Pons (tissue), 1 donor: ENCODE measurements at regions not wholly inside any gene's neighbourhood (a gene's known extent, or its start where the extent isn't known, plus 50 kb on each side); places are given as distances from the start of the nearest gene placed in this dataset.
"Not testable (repeated sequence)": the region's sequence is repeated elsewhere in the genome, so short reads cannot be mapped to it uniquely, and the experiment has no call there.

Experiments used
- DNase-seq: peaks from one replicate; pipeline ENCODE4 v3.0.0-alpha.2; 2016; ENCODE audit warnings: low spot score

DNA sequence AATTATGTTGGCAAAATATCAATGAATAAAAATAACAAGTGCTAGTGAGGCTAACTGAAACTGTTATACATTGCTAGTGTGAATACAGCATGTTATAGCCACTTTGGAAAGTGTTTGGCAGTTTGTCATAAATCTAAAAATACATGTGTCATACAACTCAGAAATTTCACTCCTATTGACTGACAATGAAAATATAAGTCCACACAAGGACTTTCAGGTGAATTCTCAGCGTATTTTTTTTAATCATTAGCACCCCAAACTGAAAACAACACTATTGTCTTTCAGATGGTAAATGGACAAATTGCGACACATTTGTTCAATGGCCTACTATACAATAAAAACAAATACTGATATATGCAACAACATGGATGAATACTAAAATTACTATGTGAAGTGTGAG lies 884.8 kb downstream of the TRIB2 start:
- no peak for DNase-seq

DNA sequence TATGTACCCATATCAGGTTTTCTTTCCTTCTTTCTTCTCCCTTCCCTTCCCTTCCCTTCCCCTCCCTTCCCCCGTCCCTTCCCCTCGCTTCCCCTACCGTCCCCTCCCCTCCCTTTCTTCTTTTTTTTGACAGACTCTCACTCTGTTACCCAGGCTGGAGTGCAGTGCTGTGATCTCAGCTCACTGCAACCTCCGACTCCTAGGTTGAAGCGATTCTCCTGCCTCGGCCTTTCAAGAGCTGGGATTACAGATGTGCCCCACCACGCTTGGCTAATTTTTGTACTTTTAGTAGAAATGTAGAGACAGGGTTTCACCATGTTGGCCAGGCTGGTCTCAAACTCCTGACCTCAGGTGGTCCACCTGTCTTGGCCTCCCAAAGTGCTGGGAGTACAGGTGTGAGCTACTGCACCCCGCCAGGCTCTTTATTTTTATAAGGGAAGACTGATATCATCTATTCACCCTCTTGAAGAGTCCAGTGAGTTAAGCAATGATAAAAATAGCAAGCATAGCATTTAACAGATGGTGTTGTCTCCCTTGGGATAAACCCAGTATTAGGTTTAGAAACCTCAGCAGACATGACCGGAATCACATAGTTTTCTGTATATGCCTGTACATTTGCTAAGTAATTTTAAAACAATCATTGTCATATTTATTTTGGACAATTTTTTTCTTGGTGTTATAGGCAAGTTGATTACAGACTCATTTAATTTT lies 888.4 kb downstream of the TRIB2 start:
- DNase-seq = no peak

DNA sequence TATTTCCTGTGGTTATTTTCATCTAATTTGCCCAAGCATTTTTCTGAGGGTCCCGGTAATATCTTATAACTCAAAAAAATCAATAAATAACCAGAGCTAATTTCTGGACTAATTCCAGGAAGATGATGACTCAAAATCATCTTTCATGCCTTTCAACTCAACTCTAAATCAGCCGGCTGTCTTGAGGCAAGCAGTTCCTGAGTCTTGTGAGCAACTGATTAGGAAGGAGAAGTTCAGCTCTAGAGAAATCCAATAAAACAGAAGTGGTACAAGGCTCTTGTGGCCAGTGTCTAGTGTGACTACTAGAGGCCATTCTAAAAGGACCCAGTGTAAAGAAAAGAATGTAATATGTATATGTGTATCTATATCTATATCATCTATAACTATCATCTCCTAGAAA lies 890.4 kb downstream of the TRIB2 start:
- no peak for DNase-seq

DNA sequence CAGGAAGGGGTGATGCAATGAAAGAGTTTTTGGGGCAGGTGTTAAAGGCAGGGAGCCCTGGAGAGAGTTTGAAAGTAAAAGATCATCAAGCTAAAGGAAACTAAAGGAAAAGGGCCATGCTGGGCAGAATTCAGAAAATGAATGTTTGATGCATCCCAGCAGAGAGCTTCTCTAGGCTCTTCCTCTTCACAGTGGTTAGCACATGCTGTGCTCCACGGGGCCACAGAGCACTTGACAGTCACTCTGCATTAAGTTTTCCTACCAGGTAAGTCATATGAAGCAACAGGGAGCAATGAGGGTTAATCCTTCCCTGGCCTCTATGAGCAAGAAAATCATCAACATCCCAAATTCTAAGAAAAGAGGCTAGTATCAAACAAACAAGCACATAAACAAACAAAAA lies 895.2 kb downstream of the TRIB2 start:
- no peak for DNase-seq

DNA sequence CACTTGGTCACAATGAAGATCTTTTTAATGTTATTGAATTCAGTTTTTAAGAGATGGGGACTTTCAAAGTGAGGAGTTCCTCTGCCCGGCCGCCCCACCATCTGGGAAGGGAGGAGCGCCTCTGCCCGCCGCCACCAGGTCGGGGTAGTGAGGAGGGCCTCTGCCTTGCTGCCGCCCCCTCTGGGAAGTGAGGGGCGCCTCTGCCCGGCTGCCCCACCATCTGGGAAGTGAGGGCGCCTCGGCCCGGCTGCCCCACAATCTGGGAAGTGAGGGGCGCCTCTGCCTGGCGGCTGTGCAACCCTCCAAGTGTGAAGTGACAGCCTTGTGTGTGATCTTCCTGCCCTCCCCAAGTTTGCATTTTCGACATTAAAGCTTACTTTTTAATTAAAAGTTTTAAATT lies 899.3 kb downstream of the TRIB2 start:
- DNase-seq = no peak

DNA sequence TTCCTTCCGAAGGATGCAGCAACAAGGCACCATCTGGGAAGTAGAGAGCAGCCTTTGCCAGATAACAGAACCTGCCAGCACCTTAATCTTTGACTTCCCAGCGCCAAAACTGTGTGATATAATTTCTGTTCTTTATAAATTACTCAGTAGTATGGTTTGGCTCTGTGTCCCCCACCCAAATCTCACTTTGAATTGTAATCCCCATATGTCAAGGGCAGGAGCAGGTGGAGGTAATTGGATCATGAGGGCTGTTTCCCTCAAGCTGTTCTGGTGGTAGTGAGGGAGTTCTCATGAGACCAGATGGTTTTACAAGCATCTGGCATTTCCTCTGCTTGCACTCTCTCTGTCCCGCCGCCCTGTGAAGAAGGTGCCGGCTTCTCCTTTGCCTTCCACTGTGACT lies 899.9 kb downstream of the TRIB2 start:
- peak; percentile 10 for DNase-seq

DNA sequence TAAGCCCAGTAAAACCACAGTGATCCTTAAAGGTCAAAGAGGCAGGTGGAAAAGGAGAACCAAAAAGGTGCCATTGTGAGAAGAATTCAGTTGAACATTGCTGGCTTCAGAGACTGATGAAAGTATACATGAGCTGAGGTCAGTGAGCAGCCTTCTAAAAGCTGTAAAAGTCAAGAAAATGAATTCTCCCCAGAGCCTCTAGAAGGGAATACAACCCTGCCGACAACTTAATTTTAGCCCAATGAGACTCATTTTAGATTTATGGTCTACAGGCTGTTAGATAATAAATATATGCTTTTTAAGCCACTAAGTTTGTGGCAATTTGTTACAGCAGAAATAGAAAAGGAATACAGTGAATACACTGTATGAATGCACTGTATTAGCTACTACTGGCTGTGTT lies 911.4 kb downstream of the TRIB2 start:
- DNase-seq = no peak

DNA sequence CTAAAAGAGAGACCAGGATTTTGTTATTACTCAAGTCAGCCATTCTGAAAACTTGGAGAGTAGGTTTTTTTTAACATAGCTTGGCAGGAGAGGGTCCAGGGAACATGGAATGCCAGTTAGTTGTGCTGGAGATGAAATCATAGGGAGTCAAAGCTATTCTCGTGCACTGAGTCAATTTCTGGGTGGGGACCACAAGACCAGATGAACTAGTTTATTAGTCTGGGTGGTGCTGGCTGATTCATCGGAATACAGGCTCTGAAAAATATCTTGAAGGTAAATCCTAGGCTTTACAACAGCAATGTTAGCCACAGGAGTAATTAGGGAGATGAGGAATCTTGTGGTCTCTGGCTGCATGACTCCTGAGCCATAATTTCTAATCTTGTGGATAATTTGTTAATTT lies 921.4 kb downstream of the TRIB2 start:
- no peak for DNase-seq

DNA sequence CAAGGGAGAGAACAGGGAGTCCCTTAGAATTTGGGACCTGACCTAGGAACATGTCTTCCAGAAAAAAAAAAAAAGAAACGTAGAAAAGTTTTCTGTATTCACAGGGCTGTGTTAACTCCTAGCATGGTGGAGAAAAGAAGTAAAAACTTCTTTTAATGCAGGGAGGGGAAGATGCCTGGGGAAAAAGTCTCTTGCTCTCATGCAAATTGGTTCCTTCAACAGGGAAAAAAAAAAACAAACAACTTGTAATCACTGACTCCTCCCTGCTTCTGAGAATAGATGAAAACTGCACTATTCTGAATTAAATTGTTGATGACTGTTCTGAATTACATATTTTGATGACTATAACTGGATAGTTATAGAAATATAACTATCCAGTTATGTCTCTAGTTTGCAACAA lies 933.2 kb downstream of the TRIB2 start:
- no peak for DNase-seq

DNA sequence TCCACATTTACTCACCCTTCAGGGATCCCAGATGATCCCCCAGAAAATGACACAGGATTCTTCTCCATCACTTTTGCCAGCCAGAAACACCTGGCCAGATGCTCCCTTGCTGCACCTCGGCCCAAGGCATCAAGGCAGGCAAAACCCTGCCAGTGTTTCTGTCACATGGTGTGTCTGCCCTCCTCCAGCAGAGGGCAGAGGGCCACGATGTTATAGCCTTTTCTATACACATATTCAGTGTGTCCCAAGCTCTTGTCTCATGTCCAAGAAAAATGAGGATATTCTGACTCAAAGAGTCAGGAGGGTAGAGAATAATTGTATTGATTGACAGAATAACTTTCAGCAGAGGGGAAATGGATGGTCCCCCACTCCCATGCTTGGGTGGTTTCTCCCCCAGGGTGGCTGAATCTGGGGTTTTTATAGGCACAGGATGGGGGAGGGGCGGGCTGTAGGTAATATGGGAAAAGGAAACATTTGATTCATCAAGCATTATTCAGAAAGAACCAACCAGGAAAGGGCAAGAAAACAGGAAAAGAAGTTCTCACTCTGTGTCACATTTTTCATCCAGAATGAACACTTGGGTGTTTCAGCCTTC lies 933.9 kb downstream of the TRIB2 start:
- DNase-seq = no peak

DNA sequence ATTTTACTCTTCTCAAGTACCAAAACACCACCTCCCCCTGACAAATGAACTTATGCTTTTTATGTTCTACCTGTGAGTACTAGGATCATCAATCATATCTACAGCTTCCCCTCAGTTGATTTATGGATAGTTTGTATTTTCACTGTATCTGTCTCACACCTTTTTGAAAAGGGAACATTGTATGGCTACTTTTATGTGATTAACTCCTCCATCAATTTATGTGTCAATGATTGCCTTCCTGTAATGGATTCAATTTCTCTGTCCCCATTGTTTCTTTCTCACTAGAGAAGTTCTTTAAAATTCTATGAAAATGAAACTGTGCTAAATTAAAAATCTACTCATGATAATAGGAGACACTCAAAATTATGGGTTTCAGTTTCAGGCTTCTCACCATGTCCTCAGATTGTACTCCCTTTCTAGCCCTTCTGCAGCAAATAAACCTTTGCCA lies 935.0 kb downstream of the TRIB2 start:
- DNase-seq = no peak

DNA sequence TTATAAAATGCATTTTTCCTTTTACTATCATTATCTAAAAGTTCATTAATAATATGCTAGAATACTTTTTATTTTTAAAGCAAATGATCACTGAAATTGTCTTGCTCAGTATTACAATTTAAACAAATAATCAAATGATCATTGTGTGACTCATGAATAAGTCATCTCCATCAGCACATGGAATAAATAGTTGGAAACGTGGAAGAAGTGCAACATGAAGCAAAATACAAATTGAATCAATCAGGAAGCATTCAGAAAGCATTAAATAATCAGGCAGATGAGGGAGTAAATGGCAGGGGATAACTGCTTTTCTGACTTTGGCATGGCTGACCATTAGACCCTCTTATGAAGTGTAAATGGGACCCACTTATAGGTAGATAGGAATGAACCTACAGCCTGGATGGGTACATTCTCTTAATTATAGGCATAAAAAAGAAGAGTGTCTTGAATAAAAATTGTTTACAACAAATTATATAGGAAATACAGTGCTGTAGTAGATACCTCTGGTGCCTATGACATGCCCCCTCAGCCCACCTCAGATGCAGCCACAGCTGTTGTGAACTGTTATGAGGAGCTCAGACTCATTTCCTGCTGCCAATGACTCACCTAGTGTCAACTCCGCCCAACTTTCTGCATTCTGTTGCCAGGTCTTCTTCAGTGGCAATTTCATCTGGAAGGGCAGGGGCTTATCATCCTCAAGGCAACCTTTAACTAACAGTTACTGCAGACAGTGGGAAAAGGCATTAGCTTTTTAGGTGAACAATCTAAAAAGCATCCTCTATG lies 936.0 kb downstream of the TRIB2 start:
- no peak for DNase-seq

DNA sequence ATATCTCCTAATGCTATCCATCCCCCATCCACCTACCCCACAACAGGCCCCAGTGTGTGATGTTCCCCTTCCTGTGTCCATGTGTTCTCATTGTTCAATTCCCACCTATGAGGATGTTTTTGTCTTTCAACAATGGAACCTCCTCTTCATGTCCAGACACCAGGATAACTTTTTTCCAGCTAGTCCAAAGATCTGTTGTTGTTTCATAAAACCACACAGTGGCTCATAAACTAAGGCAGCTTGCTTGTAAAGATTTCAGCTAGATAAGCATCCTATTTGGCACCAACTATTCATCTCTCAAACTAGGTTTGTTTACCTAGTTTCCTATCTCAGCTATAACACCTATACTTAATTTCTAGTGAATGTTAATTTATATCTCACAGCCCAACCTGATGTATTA lies 937.7 kb downstream of the TRIB2 start:
- DNase-seq = no peak

DNA sequence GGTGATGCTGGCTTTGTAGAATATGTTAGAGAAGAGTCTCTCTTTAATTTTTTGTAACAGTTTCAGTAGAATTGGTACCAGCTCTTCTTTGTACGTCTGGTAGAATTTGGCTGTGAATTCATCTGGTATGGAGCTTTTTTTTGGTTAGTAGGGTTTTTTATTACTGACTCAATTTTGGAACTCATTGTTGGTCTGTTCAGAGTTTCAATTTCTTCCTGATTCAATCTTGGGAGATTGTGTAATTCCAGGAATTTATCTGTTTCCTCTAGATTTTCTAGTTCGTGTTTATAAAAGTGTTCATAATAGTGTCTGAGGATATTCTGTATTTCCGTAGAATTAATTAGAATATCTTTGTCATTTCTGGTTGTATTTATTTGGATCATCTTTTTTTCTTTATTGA lies 943.5 kb downstream of the TRIB2 start:
- DNase-seq = no peak

DNA sequence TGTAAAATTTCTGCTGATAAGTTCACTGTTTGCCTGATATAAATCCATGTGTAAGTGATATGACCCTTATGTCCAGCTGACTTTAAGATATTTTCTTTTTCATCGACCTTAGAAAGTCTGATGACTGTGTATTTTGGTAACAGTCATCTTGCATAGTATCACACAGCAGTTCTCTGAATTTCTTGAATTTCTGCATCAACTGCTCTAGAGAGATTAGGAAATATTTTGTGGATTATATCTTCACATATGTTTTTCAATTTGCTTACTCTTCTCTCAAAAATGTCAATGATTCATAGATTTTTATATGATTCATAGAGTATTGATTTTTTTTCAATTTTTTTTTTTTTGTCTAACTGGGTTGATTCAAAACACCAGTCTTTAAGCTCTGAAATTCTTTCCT lies 945.3 kb downstream of the TRIB2 start:
- DNase-seq = no peak

DNA sequence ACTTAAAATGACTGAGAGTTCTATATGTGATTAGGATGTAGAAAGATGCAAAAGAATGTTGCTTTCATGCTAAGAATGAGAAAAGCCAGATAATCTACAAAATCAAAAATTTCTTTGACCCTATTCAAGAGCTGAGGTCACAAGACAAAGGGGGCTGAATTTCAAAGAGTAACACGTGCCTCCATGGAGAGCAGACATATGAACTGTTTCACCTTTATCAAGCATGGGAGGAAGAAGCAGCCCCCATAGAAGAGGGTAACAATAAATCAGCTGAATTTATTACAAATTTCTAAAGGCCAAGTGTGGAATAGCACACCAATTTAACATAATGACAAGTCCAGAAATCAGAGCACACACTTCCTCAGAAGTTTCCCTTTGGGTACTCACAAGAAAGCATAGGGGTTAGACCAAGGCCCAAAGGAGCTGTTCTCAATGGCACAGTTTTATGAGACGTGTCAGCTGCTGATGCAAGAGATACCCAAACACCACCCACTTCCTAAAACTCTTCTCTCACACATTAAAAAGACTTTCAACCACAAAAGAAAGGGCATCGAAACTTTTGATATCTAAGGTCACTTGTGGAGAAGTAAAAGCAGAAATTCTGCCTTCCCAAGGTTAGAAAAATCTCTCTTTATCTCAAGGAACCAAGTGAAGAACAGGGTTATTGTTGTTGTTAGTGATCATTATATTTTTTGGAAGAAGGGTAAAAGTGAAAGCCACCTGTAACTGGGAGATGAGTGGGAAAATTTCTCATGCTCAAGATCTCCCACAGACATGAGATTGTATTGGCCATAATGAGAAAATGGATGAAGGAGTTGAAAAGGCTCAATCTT lies 950.1 kb downstream of the TRIB2 start:
- DNase-seq = no peak

DNA sequence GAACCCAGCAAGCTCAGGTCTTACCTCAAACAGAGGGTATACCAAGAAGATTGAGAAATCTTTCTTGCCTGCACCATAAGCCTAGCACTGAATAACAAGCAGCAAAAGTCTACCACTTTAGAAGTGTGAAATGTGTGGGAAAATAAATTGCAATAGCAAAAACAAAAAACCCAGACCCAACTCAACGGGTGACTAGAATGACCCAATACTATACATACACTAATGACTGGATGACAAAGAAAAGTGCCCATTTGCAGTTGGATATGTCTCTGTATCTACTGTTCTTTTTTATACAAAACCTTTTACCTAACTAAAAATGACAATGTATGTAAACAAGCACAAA lies 950.6 kb downstream of the TRIB2 start:
- no peak for DNase-seq

DNA sequence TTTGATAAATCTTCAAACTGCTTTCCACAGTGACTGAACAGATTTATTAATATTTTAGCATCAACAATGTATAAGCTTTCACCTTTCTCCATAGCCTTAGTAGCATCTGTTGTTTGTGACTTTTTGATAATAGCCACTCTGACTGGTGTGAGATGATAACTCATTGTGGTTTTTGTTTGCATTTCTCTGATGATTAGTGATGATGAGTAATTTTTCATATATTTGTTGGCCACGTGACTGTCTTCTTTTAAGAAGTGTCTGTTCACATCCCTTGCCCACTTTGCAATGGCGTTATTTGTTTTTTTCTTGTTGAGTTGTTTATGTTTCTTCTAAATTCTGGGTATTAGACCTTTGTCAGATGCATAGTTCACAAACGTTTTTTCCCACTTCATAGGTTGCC lies 952.9 kb downstream of the TRIB2 start:
- no peak for DNase-seq

DNA sequence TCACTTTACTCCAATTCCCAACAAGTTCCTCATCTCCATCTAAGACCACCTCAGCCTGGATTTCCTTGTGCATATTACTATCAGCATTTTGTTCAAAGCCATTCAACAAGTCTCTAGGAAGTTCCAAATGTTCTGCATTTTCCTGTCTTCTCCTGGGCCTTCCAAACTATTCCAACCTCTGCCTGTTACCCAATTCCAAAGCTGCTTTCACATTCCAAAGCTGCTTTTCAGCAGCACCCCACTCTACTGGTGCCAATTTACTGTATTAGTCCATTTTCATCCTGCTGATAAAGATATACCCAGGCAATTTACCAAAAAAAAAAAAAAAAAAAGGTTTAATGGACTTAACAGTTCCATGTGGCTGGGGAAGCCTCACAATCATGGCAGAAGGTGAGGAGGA lies 957.1 kb downstream of the TRIB2 start:
- DNase-seq = not testable (repeated sequence)

DNA sequence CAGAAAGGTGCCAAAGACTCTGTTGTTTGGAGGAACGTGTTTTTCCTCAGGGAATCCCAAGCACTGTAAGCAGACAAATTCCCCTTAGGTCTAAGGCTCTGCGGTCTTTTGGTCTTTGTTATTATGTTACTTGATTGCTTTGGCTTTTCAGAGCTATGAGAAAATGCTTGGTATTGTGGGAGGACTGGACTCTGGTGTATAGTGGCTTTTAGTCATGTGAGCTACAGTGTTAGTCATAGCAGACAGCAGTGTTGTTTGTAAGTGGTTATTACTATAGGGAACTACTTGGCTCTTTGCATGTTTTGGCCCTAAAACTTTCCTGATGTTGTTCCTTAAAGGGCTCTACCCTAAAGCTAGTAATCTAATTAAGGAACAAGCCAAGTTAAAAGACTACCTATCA lies 956.2 kb upstream of the LRATD1 start:
- DNase-seq = no peak

DNA sequence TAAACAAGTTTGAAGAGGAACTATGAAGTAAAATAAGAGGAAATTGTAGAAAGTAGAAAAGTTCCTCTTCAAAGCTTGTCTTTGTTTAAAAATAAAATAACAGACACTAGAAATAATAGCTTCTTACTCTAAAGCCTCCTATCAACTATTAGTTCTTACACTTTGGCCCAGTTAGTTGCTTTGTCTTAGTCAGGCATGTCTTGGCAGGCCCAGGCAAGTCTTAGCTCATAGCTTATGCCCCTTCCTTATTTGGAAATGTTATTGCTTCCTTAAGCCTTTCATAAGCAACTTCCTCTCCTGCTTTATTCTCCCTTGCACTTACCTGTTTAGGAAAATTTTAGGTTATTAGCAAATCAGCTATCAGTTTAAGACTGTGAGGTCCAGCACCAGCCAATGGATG lies 950.6 kb upstream of the LRATD1 start:
- DNase-seq = no peak

DNA sequence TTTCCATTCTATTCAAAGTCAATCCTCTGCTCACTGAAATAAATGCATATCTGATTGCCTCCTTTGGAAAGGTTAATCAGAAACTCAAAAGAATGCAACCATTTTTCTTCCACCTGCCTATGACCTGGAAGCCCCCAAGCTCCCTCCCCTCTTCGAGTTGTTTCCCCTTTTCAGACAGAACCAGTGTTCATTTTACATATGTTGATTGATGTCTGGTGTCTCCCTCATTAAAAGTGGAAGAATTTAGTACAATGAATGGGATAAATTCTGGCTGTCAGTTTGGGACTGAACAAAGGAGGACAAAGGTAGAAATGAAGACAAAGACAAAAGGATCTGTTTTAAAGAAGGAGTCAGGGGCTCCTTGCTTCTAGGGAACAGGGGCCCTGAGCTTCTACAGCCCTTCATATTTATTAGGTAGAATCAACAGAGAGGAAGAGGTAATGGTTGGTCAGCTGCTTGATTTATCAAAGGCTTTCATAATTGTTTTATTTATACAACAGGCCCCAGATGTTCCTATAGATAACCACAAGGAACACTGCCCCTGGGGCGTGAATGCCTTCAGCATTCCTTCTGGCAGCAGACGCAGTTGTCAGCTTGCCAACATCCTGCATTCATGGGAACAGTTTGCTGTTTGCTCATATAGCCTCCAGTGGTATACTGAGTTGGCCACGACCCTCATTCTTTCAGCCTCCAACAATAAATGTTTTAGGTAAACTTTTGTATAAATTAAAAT lies 949.8 kb upstream of the LRATD1 start:
- no peak for DNase-seq
